ENCODE measurements at regions not wholly inside any gene's neighbourhood (a gene's known extent, or its start where the extent isn't known, plus 50 kb on each side); places are given as distances from the start of the nearest gene placed in this dataset.
"Not testable (repeated sequence)": the region's sequence is repeated elsewhere in the genome, so short reads cannot be mapped to it uniquely, and the experiment has no call there.

GRCh38 chr22:12036802-12037201 is 3491.2 kb upstream of the OR11H1 start:
- ATAC-seq; H3K4me1 ChIP-seq; H3K4me3 ChIP-seq; H3K36me3 ChIP-seq; intact Hi-C loops (cut with DNase I); H3K27me3 ChIP-seq; H3K27ac ChIP-seq: not testable (repeated sequence)
- H3K9me3 ChIP-seq: peaks cover 0 to 47% of the 10 kb centered on the region in 2 donors
- peak in 1 of 4 donors; percentile 42 for DNase-seq
